Esophagus muscularis mucosa (tissue), 4 donors: ENCODE measurements at regions not wholly inside any gene's neighbourhood (a gene's known extent, or its start where the extent isn't known, plus 50 kb on each side); places are given as distances from the start of the nearest gene placed in this dataset.

Source experiments
- DNase-seq: peaks from one replicate; pipeline ENCODE4 v3.0.0-alpha.2; 2017; ENCODE audit errors: extremely low spot score
- H3K27ac ChIP-seq, 4 donors: fragments of 200-600 bp; sonication (generic); replicated peaks in 1 of 4; 1 replicate in 3 of 4; 2 replicates in 1 of 4; pipeline ENCODE4 v1.5.1; 2016 to 2019; ENCODE audit warnings: mild to moderate bottlenecking in 1 of 4
- H3K27me3 ChIP-seq, 4 donors: fragments of 200-600 bp; sonication (generic); one replicate each; pipeline versions ENCODE4 v1.5.1 to v1.6.0; 2016 to 2019
- H3K36me3 ChIP-seq, 4 donors: fragments of 200-600 bp; sonication (generic); one replicate each; pipeline ENCODE4 v1.5.1; 2016 to 2019
- H3K4me1 ChIP-seq, 4 donors: fragments of 200-600 bp; sonication (generic); one replicate each; pipeline ENCODE4 v1.5.1; 2016 to 2019
- H3K4me3 ChIP-seq, 4 donors: fragments of 200-600 bp; sonication (generic); 1 replicate in 2 of 4; 2 replicates in 2 of 4; pipeline ENCODE4 v1.5.1; 2016 to 2019; ENCODE audit warnings: mild to moderate bottlenecking in 4 of 4, moderate library complexity in 1 of 4
- H3K9me3 ChIP-seq, 4 donors: fragments of 200-600 bp; sonication (generic); 1 replicate in 3 of 4; 2 replicates in 1 of 4; pipeline ENCODE4 v1.5.1; 2016 to 2019
- EP300 ChIP-seq: sonication (generic); formaldehyde crosslinking; IDR thresholded peaks from one replicate; pipeline ENCODE4 v1.6.1; 2017; ENCODE audit warnings: antibody characterized with exemption
- POLR2A ChIP-seq: fragments of 450-650 bp; IDR thresholded peaks from one replicate; pipeline ENCODE4 v1.6.1; 2017; ENCODE audit warnings: antibody characterized with exemption, moderate library complexity, mild to moderate bottlenecking, low read depth
- POLR2AphosphoS5 ChIP-seq, 2 donors: sonication (generic); formaldehyde crosslinking; IDR thresholded peaks; one replicate each; pipeline ENCODE4 v1.6.1; 2017; ENCODE audit warnings: antibody characterized with exemption in 2 of 2
- WGBS: methylation state at CpG from one replicate; pipeline ENCODE4 v1.1.5; 2018; 5-methylcytosine and 5-hydroxymethylcytosine counted together
- intact Hi-C: fragments of 100-400 bp; cut with DNase I; formaldehyde crosslinking; loops from one replicate; pipeline ENCODE4 v1.15.1; 2023
- TF ChIP-seq, protein P1 (sequence below), 3 experiments: fragments of 200-600 bp in 2 of 3; fragments of 450-650 bp in 1 of 3; sonication (generic) in 2 of 3; IDR thresholded peaks; one replicate each; pipeline ENCODE4 v1.5.1; 2017 to 2019; ENCODE audit warnings: antibody characterized with exemption in 3 of 3, mild to moderate bottlenecking in 2 of 3, moderate library complexity in 1 of 3

DNA sequence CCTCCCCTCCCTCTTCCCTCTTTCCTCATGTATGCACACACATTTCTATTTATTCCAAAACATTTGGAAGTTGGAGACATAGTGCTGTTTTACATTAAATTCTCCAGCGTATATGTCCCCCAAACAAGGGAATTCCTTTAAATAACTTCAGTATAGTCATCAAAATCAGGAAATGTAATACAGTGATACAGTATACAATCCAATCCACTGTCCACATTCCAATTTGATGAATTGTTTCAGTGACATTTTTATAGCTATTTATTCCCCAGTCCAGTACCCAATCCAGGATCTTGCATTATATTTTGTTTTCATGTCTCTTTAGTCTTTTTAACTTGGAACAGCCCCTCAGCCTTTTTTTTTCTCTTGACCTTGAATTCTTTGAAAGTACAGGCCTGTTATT lies 233.0 kb downstream of the DKK2 start:
- no peak for DNase-seq
- TF ChIP-seq, protein P1, sequence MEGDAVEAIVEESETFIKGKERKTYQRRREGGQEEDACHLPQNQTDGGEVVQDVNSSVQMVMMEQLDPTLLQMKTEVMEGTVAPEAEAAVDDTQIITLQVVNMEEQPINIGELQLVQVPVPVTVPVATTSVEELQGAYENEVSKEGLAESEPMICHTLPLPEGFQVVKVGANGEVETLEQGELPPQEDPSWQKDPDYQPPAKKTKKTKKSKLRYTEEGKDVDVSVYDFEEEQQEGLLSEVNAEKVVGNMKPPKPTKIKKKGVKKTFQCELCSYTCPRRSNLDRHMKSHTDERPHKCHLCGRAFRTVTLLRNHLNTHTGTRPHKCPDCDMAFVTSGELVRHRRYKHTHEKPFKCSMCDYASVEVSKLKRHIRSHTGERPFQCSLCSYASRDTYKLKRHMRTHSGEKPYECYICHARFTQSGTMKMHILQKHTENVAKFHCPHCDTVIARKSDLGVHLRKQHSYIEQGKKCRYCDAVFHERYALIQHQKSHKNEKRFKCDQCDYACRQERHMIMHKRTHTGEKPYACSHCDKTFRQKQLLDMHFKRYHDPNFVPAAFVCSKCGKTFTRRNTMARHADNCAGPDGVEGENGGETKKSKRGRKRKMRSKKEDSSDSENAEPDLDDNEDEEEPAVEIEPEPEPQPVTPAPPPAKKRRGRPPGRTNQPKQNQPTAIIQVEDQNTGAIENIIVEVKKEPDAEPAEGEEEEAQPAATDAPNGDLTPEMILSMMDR (IDR thresholded peaks at IDR 0.05), result no peak
- no peak for TF ChIP-seq POLR2A
- intact Hi-C loops, result loop anchor here (10.0 kb wide), 1 partner anchor 438 kb away; the partner anchor contains the start of gene GIMD1
- no peaks in the 10 kb centered on the region for H3K36me3 ChIP-seq
- no peaks in the 10 kb centered on the region for H3K27me3 ChIP-seq
- no peaks in the 10 kb centered on the region for H3K9me3 ChIP-seq
- H3K4me1 ChIP-seq, result no peaks in the 10 kb centered on the region
- 63% methylated on average over 1 of the region's 1 CpG for WGBS
- no peak overlapping the region for H3K27ac ChIP-seq
- H3K4me3 ChIP-seq, result no peak overlapping the region

DNA sequence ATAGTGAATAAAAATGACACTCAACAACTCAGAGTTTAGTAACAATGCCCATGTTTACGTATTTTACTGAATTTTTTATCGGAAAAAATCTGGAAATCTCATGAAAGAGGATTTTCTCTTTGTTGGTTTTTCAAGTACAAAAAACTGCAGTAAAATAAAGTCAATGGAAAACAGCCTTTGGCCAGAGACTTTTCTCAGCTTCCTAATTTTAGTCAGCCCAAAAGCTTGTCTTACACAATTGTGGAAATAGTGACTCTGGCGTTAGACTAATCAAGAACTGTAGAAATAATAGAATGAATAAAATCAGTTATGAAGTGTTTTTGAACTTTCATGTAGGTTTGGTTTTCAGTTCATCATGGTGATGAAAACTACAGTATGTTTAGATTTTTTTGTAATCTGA lies 234.7 kb downstream of the DKK2 start:
- Histone ChIP-seq H3K27ac (no peak overlapping the region), H3K4me3 (no peak overlapping the region), H3K27me3 (no peaks in the 10 kb centered on the region), H3K4me1 (no peaks in the 10 kb centered on the region), H3K36me3 (no peaks in the 10 kb centered on the region), H3K9me3 (no peaks in the 10 kb centered on the region)
- DNase-seq, result no peak
- TF ChIP-seq, protein P1 (IDR thresholded peaks at IDR 0.05), result no peak
- TF ChIP-seq EP300, result no peak
- no peak for TF ChIP-seq POLR2A
- TF ChIP-seq POLR2AphosphoS5 (IDR thresholded peaks at IDR 0.05), result no peak
- WGBS, result 86% methylated on average over 3 of the region's 3 CpGs
- intact Hi-C loops, result loop anchor here (10.0 kb wide), 1 partner anchor 437 kb away; the partner anchor contains the start of gene GIMD1

DNA sequence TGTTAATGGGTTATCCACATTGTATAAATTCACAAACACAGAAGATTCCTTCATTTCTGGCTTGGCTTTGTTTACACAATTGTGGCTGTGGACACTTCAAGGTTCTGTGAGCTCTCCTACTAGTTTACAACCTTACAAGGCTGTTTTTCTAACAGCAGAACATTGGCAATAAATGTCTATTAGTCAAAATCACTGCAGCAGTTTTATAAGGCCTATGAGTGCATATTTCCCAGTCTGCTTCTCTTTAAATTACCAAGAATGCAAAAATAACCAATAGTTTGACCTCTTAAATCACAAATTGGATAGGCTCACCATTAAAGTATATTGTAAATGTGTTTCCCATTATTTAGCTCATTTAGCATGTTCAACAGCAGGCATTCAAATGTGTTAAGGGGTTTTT lies 239.2 kb downstream of the DKK2 start:
- Histone ChIP-seq H3K36me3 (no peaks in the 10 kb centered on the region), H3K4me3 (no peak overlapping the region), H3K4me1 (no peaks in the 10 kb centered on the region), H3K27ac (no peak overlapping the region), H3K27me3 (no peaks in the 10 kb centered on the region), H3K9me3 (no peaks in the 10 kb centered on the region)
- no peak for TF ChIP-seq EP300
- TF ChIP-seq, protein P1 (IDR thresholded peaks at IDR 0.05), result no peak
- TF ChIP-seq POLR2AphosphoS5 (IDR thresholded peaks at IDR 0.05), result no peak
- no peak for TF ChIP-seq POLR2A
- DNase-seq, result no peak
- intact Hi-C loops, result no loop called here

DNA sequence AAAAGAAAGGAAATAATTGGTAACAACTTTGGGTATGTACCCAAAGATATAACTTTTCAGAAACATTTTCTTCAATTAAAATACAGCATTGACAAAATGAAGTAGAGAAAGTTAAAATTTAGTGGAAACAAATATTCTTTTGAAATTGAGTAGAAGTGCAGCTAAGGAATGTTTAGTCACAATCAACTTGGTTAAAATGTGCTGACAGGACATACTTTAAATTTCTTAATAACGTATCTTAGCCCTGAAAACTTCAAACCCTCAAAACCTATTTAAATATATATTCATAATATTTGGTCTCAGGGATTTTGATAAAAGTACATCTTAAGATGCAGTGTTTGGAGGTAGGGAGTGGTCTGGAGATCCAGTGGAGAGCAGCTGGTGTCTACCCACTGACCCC lies 240.8 kb downstream of the DKK2 start:
- 79% methylated on average over 1 of the region's 1 CpG for WGBS
- TF ChIP-seq EP300 (no peak), POLR2AphosphoS5 (IDR thresholded peaks at IDR 0.05) (no peak), POLR2A (no peak)
- TF ChIP-seq, protein P1 (IDR thresholded peaks at IDR 0.05), result no peak
- H3K4me3 ChIP-seq, result no peak overlapping the region
- no peaks in the 10 kb centered on the region for H3K4me1 ChIP-seq
- H3K36me3 ChIP-seq, result no peaks in the 10 kb centered on the region
- no peaks in the 10 kb centered on the region for H3K9me3 ChIP-seq
- no peak for DNase-seq
- intact Hi-C loops, result no loop called here
- H3K27ac ChIP-seq, result no peak overlapping the region
- H3K27me3 ChIP-seq, result no peaks in the 10 kb centered on the region

DNA sequence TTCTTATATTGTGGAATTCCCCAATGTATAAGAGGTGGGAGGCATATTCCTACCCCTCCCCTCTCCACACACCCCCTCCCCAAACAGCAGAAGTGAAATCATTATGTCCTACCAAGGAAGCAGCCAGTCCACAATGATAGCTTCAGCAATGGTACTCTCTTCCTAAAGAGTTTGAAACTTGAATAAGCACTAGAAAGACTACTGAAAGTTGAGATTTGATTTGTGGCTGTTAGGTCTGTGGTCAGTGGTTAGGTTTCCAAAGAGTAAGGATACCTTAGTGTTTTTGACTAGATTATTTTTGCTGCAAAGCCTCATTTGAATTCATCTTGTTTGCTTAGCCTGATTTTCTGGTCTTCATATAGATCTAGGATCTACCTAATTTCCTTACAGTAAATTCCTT lies 242.2 kb downstream of the DKK2 start:
- no peaks in the 10 kb centered on the region for H3K36me3 ChIP-seq
- DNase-seq, result no peak
- intact Hi-C loops, result no loop called here
- no peaks in the 10 kb centered on the region for H3K4me1 ChIP-seq
- no peak for TF ChIP-seq POLR2AphosphoS5 (IDR thresholded peaks at IDR 0.05)
- TF ChIP-seq, protein P1 (IDR thresholded peaks at IDR 0.05), result no peak
- no peak for TF ChIP-seq EP300
- no peak for TF ChIP-seq POLR2A
- H3K27me3 ChIP-seq, result no peaks in the 10 kb centered on the region
- peaks cover 0 to 4% (median under 1%) of the 10 kb centered on the region in 4 donors for H3K9me3 ChIP-seq
- H3K4me3 ChIP-seq, result no peak overlapping the region
- H3K27ac ChIP-seq, result no peak overlapping the region
